GM23248 (cell line): ENCODE measurements at regions not wholly inside any gene's neighbourhood (a gene's known extent, or its start where the extent isn't known, plus 50 kb on each side); places are given as distances from the start of the nearest gene placed in this dataset.

Experiments used
- DNase-seq: peaks from one replicate; pipeline ENCODE4 v3.0.0-alpha.2; 2015
- H2AFZ ChIP-seq: fragments of 200-600 bp; sonication (generic); 2 replicates; pipeline ENCODE4 v1.6.1; 2016; ENCODE audit warnings: antibody characterized with exemption
- H3F3A ChIP-seq: fragments of 200-600 bp; sonication (generic); 2 replicates; pipeline ENCODE4 v1.6.1; 2016; ENCODE audit warnings: mild to moderate bottlenecking, antibody characterized with exemption, mixed run types; ENCODE audit not compliant: insufficient read depth
- H3K27ac ChIP-seq: fragments of 200-600 bp; sonication (generic); 2 replicates; pipeline ENCODE4 v1.5.1; 2016; ENCODE audit warnings: mild to moderate bottlenecking
- H3K27me3 ChIP-seq: fragments of 200-600 bp; sonication (generic); replicated peaks from 2 replicates; pipeline ENCODE4 v1.6.1; 2016; ENCODE audit warnings: mild to moderate bottlenecking; ENCODE audit not compliant: insufficient read depth
- H3K36me3 ChIP-seq: fragments of 200-600 bp; sonication (generic); 2 replicates; pipeline ENCODE4 v1.6.1; 2016; ENCODE audit warnings: low read depth, mild to moderate bottlenecking
- H3K4me1 ChIP-seq: fragments of 200-600 bp; sonication (generic); 2 replicates; pipeline ENCODE4 v1.6.1; 2016; ENCODE audit warnings: mild to moderate bottlenecking; ENCODE audit not compliant: insufficient read depth
- H3K4me2 ChIP-seq: fragments of 200-600 bp; sonication (generic); one replicate; pipeline ENCODE4 v1.6.1; 2016; ENCODE audit warnings: mild to moderate bottlenecking; ENCODE audit not compliant: unreplicated experiment
- H3K4me3 ChIP-seq: fragments of 200-600 bp; sonication (generic); 2 replicates; pipeline ENCODE4 v1.5.1; 2016; ENCODE audit warnings: mild to moderate bottlenecking
- H3K79me2 ChIP-seq: fragments of 200-600 bp; sonication (generic); 2 replicates; pipeline ENCODE4 v1.6.1; 2016; ENCODE audit warnings: mild to moderate bottlenecking; ENCODE audit not compliant: insufficient read depth
- H3K9ac ChIP-seq: fragments of 200-600 bp; sonication (generic); 2 replicates; pipeline ENCODE4 v1.6.1; 2016; ENCODE audit warnings: mild to moderate bottlenecking
- H3K9me2 ChIP-seq: fragments of 200-600 bp; sonication (generic); 2 replicates; pipeline ENCODE4 v1.6.1; 2016; ENCODE audit warnings: mixed run types, mild to moderate bottlenecking, moderate library complexity; ENCODE audit not compliant: insufficient read depth
- H3K9me3 ChIP-seq: fragments of 200-600 bp; sonication (generic); one replicate; pipeline ENCODE4 v1.6.1; 2017; ENCODE audit warnings: low read depth
- H4K20me1 ChIP-seq: fragments of 200-600 bp; sonication (generic); 2 replicates; pipeline ENCODE4 v1.6.0; 2016; ENCODE audit not compliant: insufficient read depth
- EZH2 ChIP-seq: fragments of 200-600 bp; sonication (generic); IDR thresholded peaks from 2 replicates; pipeline ENCODE4 v1.6.1; 2018; ENCODE audit warnings: antibody characterized with exemption, mild to moderate bottlenecking; ENCODE audit not compliant: insufficient read depth, poor library complexity, severe bottlenecking
- EZH2phosphoT487 ChIP-seq: fragments of 200-600 bp; sonication (generic); IDR thresholded peaks from 2 replicates; pipeline ENCODE4 v1.6.1; 2018; ENCODE audit warnings: antibody characterized with exemption, moderate library complexity, mild to moderate bottlenecking, low read depth; ENCODE audit not compliant: insufficient read depth
- WGBS, 2 experiments: methylation state at CpG; one replicate each; pipeline ENCODE4 v1.1.6; 2015 to 2017; ENCODE audit warnings: low lambda C conversion rate in 2 of 2, low coverage in 1 of 2; ENCODE audit errors: missing lambda C conversion rate in 2 of 2; 5-methylcytosine and 5-hydroxymethylcytosine counted together
- in situ Hi-C: fragments of 300-500 bp; cut with MboI; formaldehyde crosslinking; loops from 2 replicates; pipeline ENCODE4 v1.15.0; 2020

- H4K20me1 ChIP-seq = no peaks in the 10 kb centered on the region
- no peak overlapping the region for H3K4me2 ChIP-seq
- H3K79me2 ChIP-seq = no peaks in the 10 kb centered on the region
- DNase-seq = no peak
- H3K9me2 ChIP-seq = 0 out of 2 replicates have a peak, but pooled peaks cover 5% of the 10 kb centered on the region
- no peaks in the 10 kb centered on the region for H3K9me3 ChIP-seq
- H3K36me3 ChIP-seq = no peaks in the 10 kb centered on the region
- 3 to 8% methylated on average over 2 of the region's 2 CpGs for WGBS, 2 experiments
- peaks cover 17% of the 10 kb centered on the region for H3F3A ChIP-seq
- no peak overlapping the region for H3K27ac ChIP-seq
- no peak overlapping the region for H3K9ac ChIP-seq
- H2AFZ ChIP-seq = no peak overlapping the region
- no peak overlapping the region for H3K4me3 ChIP-seq
- TF ChIP-seq EZH2phosphoT487 = no peak
- no peak for TF ChIP-seq EZH2
- peaks cover 29% of the 10 kb centered on the region for H3K4me1 ChIP-seq
- no peaks in the 10 kb centered on the region for H3K27me3 ChIP-seq
- in situ Hi-C loops = no loop called here
Observed at GRCh38 chr20:16842486-16843120, 94.4 kb downstream of the OTOR start.

GRCh38 chr20:16844406-16844805, 96.2 kb downstream of the OTOR start:
- Histone ChIP-seq H3K27me3 (no peaks in the 10 kb centered on the region), H3K4me3 (no peak overlapping the region), H3K9ac (no peak overlapping the region), H3F3A (peaks cover 17% of the 10 kb centered on the region), H3K79me2 (no peaks in the 10 kb centered on the region), H3K4me1 (peaks cover 20% of the 10 kb centered on the region), H3K4me2 (no peak overlapping the region), H3K27ac (no peak overlapping the region), H2AFZ (no peak overlapping the region), H3K9me2 (0 out of 2 replicates have a peak, but pooled peaks cover 2% of the 10 kb centered on the region), H3K36me3 (no peaks in the 10 kb centered on the region), H4K20me1 (no peaks in the 10 kb centered on the region), H3K9me3 (no peaks in the 10 kb centered on the region)
- peak; percentile 15 for DNase-seq
- 13 to 14% methylated on average over 1 of the region's 1 CpG for WGBS, 2 experiments
- in situ Hi-C loops = no loop called here
- TF ChIP-seq EZH2 (no peak), EZH2phosphoT487 (no peak)

GRCh38 chr20:16846006-16846405, 97.8 kb downstream of the OTOR start:
- no peak for TF ChIP-seq EZH2phosphoT487
- no peak for TF ChIP-seq EZH2
- DNase-seq = peak; percentile 70
- 0 to 11% methylated on average over 1 of the region's 1 CpG for WGBS, 2 experiments

GRCh38 chr20:16848061-16848460, 99.9 kb downstream of the OTOR start:
- H3K9me2 ChIP-seq = no peaks in the 10 kb centered on the region
- H2AFZ ChIP-seq = no peak overlapping the region
- no peak overlapping the region for H3K27ac ChIP-seq
- peaks cover 20% of the 10 kb centered on the region for H3K4me1 ChIP-seq
- no peaks in the 10 kb centered on the region for H3K36me3 ChIP-seq
- no peak overlapping the region for H3K9ac ChIP-seq
- peaks cover 17% of the 10 kb centered on the region for H3F3A ChIP-seq
- H3K79me2 ChIP-seq = no peaks in the 10 kb centered on the region
- no peak overlapping the region for H3K4me2 ChIP-seq
- in situ Hi-C loops = no loop called here
- no peak overlapping the region for H3K4me3 ChIP-seq
- no peaks in the 10 kb centered on the region for H3K9me3 ChIP-seq
- no peaks in the 10 kb centered on the region for H4K20me1 ChIP-seq
- H3K27me3 ChIP-seq = no peaks in the 10 kb centered on the region
- no peak for TF ChIP-seq EZH2
- TF ChIP-seq EZH2phosphoT487 = no peak
- DNase-seq = no peak

More at GRCh38 chr20:16846006-16846405, 97.8 kb downstream of the OTOR start:
- H3F3A ChIP-seq = peaks cover 17% of the 10 kb centered on the region
- peak overlapping the region; percentile 58 for H3K27ac ChIP-seq
- H3K27me3 ChIP-seq = no peaks in the 10 kb centered on the region
- peak overlapping the region; percentile 25 for H3K4me3 ChIP-seq
- H2AFZ ChIP-seq = peak overlapping the region; percentile 72
- no peaks in the 10 kb centered on the region for H3K36me3 ChIP-seq
- H3K9ac ChIP-seq = 0 out of 2 replicates have a peak overlapping the region, but pooled peaks have one; percentile 5
- H4K20me1 ChIP-seq = no peaks in the 10 kb centered on the region
- H3K4me2 ChIP-seq = peak overlapping the region; percentile 35
- no peaks in the 10 kb centered on the region for H3K79me2 ChIP-seq
- H3K9me3 ChIP-seq = no peaks in the 10 kb centered on the region
- H3K4me1 ChIP-seq = peaks cover 20% of the 10 kb centered on the region
- H3K9me2 ChIP-seq = no peaks in the 10 kb centered on the region
- in situ Hi-C loops = no loop called here
